NCI-H82 (cell line): ENCODE measurements at regions not wholly inside any gene's neighbourhood (a gene's known extent, or its start where the extent isn't known, plus 50 kb on each side); places are given as distances from the start of the nearest gene placed in this dataset.
"Not testable (repeated sequence)": the region's sequence is repeated elsewhere in the genome, so short reads cannot be mapped to it uniquely, and the experiment has no call there.

ENCODE experiments used
- DNase-seq: peaks from one replicate; lab custom pipeline; 2025; lab: John Stamatoyannopoulos, UW

DNA sequence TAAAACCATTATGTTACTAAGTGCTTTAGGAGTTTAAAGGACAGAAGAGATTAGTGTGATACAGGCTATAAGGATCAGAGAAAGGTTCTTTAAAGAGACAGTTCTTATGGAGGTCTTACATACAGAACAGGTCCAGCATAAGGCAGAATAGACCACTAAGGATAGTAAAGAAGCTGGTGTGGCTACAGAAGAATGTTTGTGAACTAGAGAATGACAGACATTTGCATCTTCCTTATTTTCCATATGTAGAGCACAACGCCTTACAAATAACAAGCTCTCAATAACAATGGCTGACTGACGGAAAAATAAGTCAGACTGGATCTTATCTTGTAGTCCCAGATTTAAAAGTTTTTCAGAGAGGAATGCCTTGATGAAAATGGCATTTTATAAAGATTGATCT is 95.6 kb upstream of the NOTCH2NLA start:
- peak; percentile 48 for DNase-seq

DNA sequence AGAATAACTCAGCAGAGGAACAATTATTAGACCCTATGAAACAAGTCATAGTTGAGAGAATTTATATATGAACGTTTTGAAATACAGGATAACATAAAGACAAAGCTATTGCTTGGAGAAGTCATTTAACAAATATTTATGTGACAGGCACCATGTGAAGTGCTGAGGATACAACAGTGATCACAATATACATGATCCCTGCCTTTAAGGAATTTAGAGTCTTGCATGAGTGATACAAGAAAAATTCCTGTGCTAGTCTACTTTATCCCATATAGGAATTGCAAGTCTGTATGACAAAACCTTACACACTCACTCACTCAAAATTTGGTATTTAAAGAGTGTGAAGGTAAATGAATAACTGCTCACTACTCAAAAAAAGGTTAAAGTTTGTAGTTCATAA is 94.5 kb upstream of the NOTCH2NLA start:
- not testable (repeated sequence) for DNase-seq

DNA sequence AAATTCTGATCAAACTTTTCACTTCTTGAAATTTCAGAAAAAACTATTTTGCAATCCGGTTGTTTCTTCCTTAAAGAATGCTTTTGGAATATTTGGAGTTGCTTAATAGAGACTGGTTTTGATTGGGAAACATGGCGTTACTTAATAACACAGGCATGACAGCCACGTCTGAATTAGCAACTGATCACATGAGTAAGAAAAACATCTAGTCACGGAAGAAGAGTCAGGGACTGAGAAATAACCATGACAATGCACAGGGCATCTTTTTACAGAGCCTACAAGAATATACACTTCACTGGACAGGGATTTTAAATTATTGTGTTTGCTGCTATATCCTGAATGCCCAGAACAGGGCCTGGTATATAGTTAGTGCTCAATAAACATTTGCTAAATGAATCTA is 94.1 kb upstream of the NOTCH2NLA start:
- not testable (repeated sequence) for DNase-seq

DNA sequence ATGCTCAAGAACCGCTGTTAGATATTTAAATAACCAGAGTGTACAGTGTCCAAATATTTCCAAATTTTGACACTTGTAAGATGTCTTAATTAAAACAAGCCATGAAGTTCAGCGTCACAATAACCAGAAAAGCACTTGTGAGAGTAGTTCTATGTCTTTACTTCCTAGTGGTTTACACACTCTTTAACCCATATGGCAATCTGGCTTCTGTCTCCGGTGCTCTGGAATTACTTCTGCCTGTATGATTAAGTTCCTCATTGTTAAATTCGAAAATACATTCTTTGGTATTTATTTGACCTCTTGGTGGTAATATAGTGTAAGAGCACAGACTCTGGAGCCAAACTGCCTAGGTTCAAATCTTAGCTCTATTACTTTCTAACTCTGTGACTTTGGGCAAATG is 89.9 kb upstream of the NOTCH2NLA start:
- DNase-seq: not testable (repeated sequence)

DNA sequence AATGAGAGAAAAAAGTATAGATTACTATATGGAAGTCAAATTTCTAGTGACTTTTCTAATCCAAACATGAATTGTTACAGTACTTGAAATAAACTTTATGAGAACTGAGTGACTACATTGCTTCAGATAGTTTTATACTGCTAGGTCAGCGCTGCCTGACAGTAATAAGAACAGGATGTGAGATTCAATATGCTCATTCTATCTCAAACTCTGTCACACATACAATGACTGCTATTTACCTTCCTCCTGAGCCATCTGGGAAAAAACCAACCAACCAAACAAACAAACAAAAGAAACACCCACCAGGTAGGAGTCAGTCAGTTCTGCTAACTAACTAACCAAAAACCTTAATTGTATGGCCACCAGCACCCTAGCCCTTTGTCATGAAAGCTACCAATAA is 89.0 kb upstream of the NOTCH2NLA start:
- DNase-seq: not testable (repeated sequence)

DNA sequence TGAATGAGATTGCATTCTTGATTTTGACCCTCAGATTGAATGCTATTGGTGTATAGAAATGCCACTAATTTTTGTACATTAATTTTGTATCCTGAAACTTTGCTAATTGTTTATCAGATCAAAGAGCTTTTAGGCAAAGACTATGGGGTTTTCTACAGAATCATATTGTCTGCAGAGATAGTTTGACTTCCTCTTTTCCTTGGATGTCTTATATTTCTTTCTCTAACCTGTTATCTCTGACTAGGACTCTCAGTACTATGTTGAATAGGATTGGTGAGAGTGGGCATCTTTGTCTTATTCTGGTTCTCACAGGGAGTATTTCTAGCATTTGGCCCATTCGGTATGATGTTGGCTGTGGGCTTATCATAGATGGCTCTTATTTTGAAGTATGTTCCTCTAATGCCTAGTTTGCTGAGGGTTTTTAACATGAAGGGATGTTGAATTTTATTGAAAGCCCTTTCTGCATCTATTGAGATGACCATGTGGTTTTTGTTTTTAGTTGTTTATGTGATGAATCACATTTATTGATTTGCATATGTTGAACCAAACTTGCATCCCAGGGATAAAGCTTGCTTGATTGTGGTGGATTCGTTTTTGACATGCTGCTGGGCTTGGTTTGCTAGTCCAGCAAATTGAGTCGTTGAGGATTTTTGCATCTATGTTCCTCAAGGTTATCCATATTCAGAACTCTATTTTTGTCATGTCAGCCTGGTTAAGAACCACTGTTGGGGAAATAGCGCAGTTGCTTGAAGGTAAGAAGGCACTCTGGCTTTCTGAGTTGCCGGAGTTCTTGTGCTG is 85.8 kb upstream of the NOTCH2NLA start:
- DNase-seq: not testable (repeated sequence)

DNA sequence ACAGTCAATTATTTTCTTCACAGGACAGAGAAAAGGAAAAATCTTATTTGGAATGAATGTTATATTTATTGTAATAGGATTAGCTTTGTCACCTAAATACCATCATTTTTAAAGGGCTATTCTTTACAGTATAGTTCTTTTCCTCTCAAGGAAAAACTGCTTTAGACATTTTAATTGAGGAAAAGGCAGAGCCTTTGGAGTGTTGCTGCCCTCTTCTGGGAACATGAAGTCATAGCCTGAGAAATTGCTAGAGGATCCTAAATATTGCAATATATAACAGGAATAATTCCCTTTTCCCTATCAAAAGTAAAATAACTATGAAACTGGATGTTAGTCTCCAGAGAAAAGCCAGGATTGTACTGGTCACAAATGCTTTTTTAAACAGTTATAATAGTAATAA is 81.8 kb upstream of the NOTCH2NLA start:
- DNase-seq: not testable (repeated sequence)

DNA sequence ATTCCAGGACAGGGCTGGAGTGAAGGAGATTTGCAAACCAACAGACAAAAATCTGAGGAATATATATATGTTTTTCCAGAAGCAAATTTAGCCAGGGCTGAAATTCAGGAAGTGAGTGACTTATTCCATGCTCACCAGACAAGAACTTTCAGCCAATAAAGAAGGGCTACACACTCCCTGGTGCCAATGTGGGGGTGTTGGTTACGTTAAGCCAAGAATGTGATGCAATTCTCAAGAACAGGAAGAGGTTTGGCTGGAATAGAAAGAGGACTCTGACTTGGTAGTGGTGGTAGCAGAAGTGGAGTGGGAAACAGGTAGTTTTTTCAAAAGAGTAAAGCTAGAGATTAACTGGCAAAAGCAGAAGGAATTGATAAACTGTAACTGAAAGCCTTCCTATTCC is 80.6 kb upstream of the NOTCH2NLA start:
- DNase-seq: not testable (repeated sequence)

DNA sequence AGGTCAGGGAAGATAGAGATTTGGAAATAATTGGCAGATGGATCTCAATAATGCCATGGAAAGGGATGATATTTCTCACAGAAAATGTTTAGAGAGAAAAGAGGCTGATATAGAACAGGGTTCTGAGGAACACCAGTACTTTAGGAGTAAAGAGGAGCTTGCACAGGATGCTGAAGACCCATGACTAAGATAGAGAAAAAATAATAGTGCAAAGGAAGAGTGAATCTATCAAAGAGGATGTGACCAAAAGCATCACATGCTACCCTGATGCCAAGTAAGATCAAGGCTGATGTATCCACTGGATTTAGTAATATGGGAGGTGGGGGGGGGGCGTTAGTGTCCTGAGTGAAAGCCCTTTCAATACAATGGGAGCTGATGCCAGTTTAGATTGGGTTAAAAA is 80.1 kb upstream of the NOTCH2NLA start:
- DNase-seq: not testable (repeated sequence)

DNA sequence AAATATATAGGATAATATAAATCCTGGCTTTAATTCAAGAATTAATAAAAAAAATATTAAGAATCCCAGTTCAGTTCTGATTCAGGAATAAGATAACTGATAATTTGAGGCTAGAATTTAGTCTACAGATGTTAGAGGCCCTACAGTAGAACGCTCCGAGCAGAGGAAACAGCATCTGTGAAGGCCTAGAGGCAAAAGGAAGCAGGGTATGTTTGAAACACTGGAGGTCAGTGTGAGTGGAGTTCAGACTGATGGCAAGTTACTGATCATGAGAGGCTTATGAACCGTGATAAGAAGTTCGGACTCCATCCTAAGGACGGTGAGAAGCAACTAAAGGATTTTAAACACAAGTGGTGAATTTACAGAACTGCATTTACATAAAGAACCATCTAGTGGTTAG is 79.3 kb upstream of the NOTCH2NLA start:
- DNase-seq: not testable (repeated sequence)

DNA sequence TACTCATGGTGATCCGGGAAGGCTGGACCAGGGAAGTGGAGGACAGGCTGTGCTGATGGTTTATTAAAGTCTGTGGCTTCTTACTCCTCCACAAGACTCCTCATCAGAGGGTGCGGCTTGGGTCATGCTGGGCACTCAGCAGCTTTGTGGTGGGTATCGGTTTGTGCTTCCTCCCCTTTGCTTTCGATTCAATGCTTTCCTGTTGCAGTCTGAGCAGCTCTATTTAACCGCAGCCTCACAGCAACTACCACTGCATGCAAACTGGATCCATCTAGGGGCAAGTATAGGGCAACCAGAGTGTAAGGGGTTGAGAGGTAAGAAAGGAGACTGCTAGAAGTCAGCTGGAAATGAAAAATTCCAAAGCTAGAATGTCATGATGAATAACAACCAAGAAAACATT is 78.8 kb upstream of the NOTCH2NLA start:
- not testable (repeated sequence) for DNase-seq

DNA sequence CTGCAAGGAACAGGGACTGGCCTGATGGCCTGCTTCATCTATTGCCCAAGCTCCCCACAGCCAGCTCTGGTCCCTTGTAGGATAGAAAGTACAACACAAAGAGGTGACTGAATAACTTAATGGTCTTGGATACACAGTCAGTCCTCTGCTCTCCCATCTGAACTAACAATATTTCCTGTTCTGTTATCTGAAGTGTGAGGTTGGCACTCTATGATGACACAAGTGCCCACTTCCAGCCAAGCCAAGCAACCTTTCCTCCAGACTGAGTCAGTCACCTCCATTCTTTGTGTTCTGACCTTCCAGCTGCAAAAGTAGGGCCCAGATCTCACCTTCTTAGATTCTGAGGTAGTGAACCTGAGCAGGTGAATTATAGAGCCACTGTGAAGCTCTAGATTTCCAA is 77.8 kb upstream of the NOTCH2NLA start:
- not testable (repeated sequence) for DNase-seq

DNA sequence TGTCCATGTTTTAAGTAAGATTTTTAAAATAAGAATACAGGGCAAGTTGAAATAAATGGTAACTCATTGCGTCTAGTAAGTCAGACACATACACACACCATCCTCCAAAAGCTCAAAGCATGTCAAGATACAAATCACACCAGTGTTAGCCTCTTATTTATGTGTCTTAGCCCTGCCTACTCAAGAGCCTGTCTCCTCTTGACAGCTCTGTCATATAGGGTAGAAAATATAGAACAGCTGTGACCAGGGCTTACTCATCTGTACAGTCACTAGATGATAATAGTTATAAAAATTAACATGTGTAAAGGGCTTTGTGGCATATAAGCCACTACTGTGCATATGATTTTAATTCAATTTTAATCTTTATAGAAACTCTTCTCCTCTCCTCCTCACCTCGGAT is 76.6 kb upstream of the NOTCH2NLA start:
- DNase-seq: not testable (repeated sequence)

DNA sequence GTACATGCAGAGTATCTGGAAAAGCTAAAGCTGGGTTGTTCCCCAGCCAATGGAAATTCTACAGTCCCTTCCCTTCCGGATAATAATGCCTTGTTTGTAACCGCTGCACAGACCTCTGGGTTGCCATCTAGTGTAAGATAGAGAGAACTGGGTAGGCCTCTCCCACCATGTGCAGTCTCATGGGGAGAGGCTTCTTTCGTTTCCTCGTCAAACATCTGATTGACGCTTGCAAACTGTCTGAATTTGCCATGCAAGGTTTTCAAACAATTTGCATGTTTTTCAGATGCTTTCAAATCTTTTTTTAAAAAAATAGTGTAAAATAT is 69.7 kb upstream of the NOTCH2NLA start:
- not testable (repeated sequence) for DNase-seq

DNA sequence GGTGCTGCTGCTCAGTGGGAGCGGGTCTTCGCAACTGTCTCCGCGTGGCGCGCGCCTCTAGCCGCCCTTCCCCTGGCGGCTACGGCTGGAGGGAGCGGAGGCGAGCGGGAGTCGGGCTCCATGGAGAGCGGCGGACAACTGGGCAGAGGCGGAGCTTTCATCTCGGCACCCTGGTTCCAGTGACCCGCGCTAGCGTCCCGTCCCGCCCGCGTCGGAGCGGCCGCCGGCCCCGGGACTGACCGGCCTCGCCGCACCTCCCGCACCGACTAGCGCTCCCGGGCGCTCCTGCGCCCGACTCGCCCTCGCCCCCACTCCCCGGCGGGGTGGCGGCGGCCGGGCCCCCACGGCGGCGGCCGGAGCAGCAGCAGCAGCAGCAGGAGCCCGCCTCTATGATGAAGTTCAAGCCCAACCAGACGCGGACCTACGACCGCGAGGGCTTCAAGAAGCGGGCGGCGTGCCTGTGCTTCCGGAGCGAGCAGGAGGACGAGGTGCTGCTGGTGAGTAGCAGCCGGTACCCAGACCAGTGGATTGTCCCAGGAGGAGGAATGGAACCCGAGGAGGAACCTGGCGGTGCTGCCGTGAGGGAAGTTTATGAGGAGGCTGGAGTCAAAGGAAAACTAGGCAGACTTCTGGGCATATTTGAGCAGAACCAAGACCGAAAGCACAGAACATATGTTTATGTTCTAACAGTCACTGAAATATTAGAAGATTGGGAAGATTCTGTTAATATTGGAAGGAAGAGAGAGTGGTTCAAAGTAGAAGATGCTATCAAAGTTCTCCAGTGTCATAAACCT is 69.2 kb upstream of the NOTCH2NLA start:
- DNase-seq: not testable (repeated sequence)

DNA sequence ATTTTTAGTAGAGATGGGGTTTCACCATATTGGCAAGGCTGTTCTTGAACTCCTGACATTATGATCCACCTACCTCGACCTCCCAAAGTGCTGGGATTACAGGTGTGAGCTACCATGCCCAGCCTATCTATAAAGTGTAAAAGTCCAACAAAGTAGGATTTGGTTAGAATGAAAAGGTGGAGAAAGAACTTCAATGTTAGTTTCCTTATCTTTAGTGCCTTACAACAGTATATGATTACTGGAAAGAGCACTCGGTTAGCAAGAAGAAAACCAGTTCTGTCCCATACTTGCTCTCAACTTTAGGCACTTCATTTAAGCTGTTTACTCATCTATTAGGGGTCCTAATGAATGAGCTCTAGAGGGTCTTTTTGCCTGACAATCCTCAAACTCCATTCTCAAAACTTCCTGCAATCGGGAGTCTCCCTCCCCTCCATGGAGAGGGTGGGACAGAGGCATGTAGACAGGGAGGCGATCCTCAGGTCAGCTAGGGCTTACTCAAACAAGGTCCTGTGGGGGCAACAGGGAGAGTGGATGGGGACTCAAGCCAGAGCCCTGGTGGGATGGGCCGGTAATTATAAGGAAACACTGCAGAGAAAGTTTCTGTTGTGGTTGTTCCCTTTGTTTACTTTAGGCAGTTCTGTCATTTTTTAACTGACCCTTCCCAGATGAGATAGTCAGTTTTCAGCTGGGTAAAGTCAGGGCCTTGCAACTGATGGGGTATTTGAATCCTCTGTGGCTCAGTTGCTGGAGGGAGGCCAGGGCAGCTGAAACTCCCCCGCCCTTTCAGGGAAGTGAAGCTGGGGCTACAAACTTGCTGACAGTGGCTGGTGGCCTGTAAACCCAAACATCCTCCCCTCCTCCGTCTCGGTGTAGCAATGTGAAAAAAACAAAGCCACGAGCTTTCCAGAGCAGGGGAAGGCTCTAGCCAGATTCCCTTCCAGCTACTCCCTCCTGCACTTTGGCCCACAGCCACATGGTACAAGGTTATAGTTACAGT is 64.4 kb upstream of the NOTCH2NLA start:
- not testable (repeated sequence) for DNase-seq

DNA sequence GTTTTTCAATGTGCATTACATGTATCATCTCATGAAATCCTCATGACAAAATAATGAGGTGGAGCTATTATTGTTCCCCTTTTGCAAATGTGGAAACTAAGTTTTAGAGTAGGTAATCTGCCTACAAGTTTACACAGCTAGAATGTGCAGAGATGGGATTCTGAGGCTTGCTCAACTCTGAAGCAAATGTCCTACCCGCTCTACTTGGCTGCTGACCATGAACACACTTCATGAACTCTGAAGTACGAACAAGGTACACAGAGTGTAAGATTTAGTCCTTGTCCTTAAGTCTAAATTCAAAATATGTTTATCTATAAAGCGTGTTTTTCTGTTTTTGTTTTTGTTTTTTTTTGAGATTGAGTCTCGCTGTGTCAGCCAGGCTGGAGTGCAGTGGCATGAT is 63.6 kb upstream of the NOTCH2NLA start:
- not testable (repeated sequence) for DNase-seq

DNA sequence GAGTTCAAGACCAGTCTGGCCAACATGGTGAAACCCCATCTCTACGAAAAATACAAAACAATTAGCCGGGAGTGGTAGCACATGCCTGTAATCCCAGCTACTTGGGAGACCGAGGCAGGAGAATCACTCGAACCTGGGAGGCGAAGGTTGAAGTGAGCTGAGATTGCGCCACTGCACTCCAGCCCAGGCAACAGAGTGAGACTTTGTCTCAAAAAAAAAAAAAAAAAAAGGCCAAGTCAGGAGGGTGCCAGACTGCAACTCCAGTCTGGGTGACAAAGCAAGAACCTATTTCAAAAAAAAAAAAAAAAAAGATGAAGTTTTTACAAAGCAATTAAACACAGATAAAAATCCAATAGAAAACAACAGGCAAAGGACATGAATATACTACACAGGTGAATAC is 59.1 kb upstream of the NOTCH2NLA start:
- DNase-seq: not testable (repeated sequence)

DNA sequence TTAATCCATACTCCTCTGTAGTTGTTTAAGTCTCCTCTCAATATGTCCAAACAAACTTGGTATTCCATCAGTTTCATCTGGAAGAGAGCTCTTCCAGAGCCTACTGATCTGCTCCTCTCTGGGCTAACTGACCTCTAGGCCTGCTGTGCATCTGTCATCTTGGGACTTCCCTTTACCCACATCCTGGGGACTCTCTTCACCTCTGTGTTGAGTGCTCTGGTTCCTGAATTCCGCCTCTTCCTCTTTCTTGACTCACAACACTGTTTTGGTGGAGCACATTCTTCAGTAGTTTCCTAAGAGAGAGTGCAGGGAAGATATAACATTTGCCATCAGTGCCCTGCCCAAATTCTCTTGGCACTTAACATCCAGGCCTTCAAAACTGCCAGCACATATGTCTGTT is 55.9 kb upstream of the NOTCH2NLA start:
- not testable (repeated sequence) for DNase-seq

DNA sequence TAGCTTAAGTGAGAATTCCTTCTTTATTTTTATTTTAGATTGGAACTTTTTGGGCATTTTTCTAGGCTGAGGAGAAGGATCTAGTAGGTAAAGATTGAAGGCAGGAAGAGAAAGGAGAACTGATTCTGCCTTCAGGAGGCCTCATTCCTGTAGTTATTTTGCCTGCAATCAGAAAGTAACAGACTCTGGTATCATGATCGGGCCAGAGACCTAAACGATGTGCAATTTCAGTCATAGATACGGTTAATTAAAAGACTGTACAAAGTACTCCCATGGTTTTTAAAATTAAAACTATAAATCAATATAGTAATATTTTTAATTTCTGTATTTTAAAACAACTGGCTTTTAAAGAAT is 54.7 kb upstream of the NOTCH2NLA start:
- DNase-seq: not testable (repeated sequence)

DNA sequence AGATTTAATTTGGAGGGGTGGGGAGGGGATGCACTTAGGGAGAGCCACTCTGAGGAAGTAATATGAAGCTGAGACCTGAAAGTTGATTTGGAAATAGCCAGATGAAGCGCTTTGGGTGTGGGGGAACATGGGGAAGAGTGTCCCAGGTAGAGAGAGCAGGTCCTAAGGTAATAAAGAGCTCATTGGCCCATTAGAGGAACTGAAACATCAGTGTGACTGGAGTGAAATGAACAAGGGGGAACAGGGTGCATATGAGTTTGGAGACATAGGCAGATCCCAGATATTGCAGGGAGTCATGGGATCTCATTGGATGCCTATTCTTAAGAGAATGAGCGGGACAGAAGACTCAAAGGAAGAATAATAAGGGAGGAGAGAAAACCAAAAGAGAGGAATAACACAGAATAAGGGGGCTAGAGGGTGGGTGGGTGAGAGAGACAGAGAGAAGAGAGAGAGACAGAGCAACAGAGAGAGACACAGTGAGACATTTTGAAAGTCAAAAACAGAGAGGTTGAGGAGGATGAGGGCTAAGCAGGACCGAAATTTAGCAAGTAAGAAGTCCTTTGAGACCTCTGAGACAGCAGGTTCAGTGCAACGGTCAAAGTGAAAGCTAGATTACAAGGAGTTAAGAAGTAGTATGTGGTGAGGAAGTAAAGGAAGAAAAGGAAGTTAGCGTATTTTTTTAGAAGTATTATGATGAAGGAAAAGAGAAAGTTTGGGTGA is 54.1 kb upstream of the NOTCH2NLA start:
- DNase-seq: not testable (repeated sequence)
